Liver (tissue), 8 donors: ENCODE measurements at regions not wholly inside any gene's neighbourhood (a gene's known extent, or its start where the extent isn't known, plus 50 kb on each side); places are given as distances from the start of the nearest gene placed in this dataset.

Experiments
- DNase-seq: peaks from one replicate; pipeline ENCODE4 v3.0.0-alpha.2; 2017; ENCODE audit warnings: low spot score
- H3K27ac ChIP-seq, 2 donors: one replicate each; pipeline ENCODE4 v1.7.0; 2013; ENCODE audit warnings: inconsistent platforms in 2 of 2, low read length in 2 of 2, control low read depth in 1 of 2, low read depth in 1 of 2, mild to moderate bottlenecking in 1 of 2
- H3K27me3 ChIP-seq, 4 donors: one replicate each; pipeline versions ENCODE4 v1.6.1 to v1.7.0; 2013; ENCODE audit warnings: low read length in 3 of 4, inconsistent platforms in 1 of 4, mild to moderate bottlenecking in 1 of 4, moderate library complexity in 1 of 4; ENCODE audit not compliant: control insufficient read depth in 4 of 4, insufficient read depth in 4 of 4
- H3K36me3 ChIP-seq, 4 donors: one replicate each; pipeline versions ENCODE4 v1.6.1 to v1.7.0; 2013; ENCODE audit warnings: low read length in 3 of 4, mild to moderate bottlenecking in 3 of 4, low read depth in 1 of 4, moderate library complexity in 1 of 4; ENCODE audit not compliant: control insufficient read depth in 4 of 4, insufficient read depth in 3 of 4
- H3K4me1 ChIP-seq, 4 donors: one replicate each; pipeline versions ENCODE4 v1.6.1 to v1.7.0; 2013; ENCODE audit warnings: low read length in 3 of 4, mild to moderate bottlenecking in 3 of 4, moderate library complexity in 1 of 4; ENCODE audit not compliant: control insufficient read depth in 4 of 4, insufficient read depth in 4 of 4
- H3K4me3 ChIP-seq, 3 donors: one replicate each; pipeline versions ENCODE4 v1.6.1 to v1.7.0; 2013; ENCODE audit warnings: low read length in 3 of 3, control low read depth in 1 of 3, low read depth in 1 of 3, mild to moderate bottlenecking in 1 of 3
- H3K9ac ChIP-seq, 2 donors: one replicate each; pipeline ENCODE4 v1.7.0; 2013; ENCODE audit warnings: low read length in 2 of 2, mild to moderate bottlenecking in 2 of 2, moderate library complexity in 2 of 2, control low read depth in 1 of 2, low read depth in 1 of 2
- H3K9me3 ChIP-seq, 4 donors: one replicate each; pipeline versions ENCODE4 v1.6.1 to v1.7.0; 2013; ENCODE audit warnings: low read length in 3 of 4; ENCODE audit not compliant: control insufficient read depth in 4 of 4
- EGR1 ChIP-seq, 2 donors: IDR thresholded peaks; 2 replicates each; pipeline ENCODE4 v1.6.1; 2016 to 2018; ENCODE audit warnings: antibody characterized with exemption in 2 of 2, low read depth in 2 of 2
- FOXA1 ChIP-seq: IDR thresholded peaks from 2 replicates; pipeline ENCODE4 v1.6.1; 2016; ENCODE audit warnings: antibody characterized with exemption
- FOXA2 ChIP-seq: IDR thresholded peaks from 2 replicates; pipeline ENCODE4 v1.6.1; 2016; ENCODE audit warnings: antibody characterized with exemption
- GABPA ChIP-seq, 2 donors: IDR thresholded peaks in 1 of 2; conservative IDR thresholded peaks in 1 of 2; 2 replicates each; pipeline ENCODE4 v1.6.1; 2016; ENCODE audit warnings: antibody characterized with exemption in 2 of 2, mild to moderate bottlenecking in 1 of 2, moderate library complexity in 1 of 2
- HNF4A ChIP-seq, 2 donors: conservative IDR thresholded peaks; 2 replicates each; pipeline ENCODE4 v1.6.1; 2016; ENCODE audit warnings: antibody characterized with exemption in 2 of 2, mild to moderate bottlenecking in 2 of 2
- HNF4G ChIP-seq: IDR thresholded peaks from 2 replicates; pipeline ENCODE4 v1.6.1; 2016; ENCODE audit warnings: antibody characterized with exemption
- JUND ChIP-seq, 2 donors: IDR thresholded peaks; 2 replicates each; pipeline ENCODE4 v1.6.1; 2016; ENCODE audit warnings: antibody characterized with exemption in 2 of 2
- NR2F2 ChIP-seq: IDR thresholded peaks from 2 replicates; pipeline ENCODE4 v1.6.1; 2016; ENCODE audit warnings: antibody characterized with exemption
- RAD21 ChIP-seq, 2 donors: IDR thresholded peaks; 2 replicates each; pipeline ENCODE4 v1.6.1; 2016; ENCODE audit warnings: antibody characterized with exemption in 2 of 2, mild to moderate bottlenecking in 2 of 2
- RXRA ChIP-seq, 2 donors: IDR thresholded peaks; 2 replicates each; pipeline ENCODE4 v1.6.1; 2017 to 2018; ENCODE audit warnings: antibody characterized with exemption in 2 of 2, mild to moderate bottlenecking in 1 of 2
- SP1 ChIP-seq: IDR thresholded peaks from 2 replicates; pipeline ENCODE4 v1.6.1; 2018; ENCODE audit warnings: antibody characterized with exemption, mild to moderate bottlenecking
- TAF1 ChIP-seq: conservative IDR thresholded peaks from 2 replicates; pipeline ENCODE4 v1.6.1; 2016; ENCODE audit warnings: antibody characterized with exemption, mild to moderate bottlenecking
- YY1 ChIP-seq: IDR thresholded peaks from 2 replicates; pipeline ENCODE4 v1.6.1; 2016; ENCODE audit warnings: antibody characterized with exemption, mild to moderate bottlenecking
- WGBS: extraction: QIAGEN DNeasy Blood & Tissue Kit; methylation state at CpG from one replicate; pipeline ENCODE4 v1.1.7; 2013; 5-methylcytosine and 5-hydroxymethylcytosine counted together
- TF ChIP-seq, protein P1 (sequence below): IDR thresholded peaks from 2 replicates; pipeline ENCODE4 v1.6.1; 2016; ENCODE audit warnings: antibody characterized with exemption, mild to moderate bottlenecking
- TF ChIP-seq, protein P2 (sequence below): IDR thresholded peaks from 2 replicates; pipeline ENCODE4 v1.6.1; 2016; ENCODE audit warnings: antibody characterized with exemption
- TF ChIP-seq, protein P3 (sequence below): IDR thresholded peaks from 2 replicates; pipeline ENCODE4 v1.6.1; 2016; ENCODE audit warnings: antibody characterized with exemption
- TF ChIP-seq, protein P4 (sequence below): IDR thresholded peaks from 2 replicates; pipeline ENCODE4 v1.6.1; 2016; ENCODE audit warnings: antibody characterized with exemption
- TF ChIP-seq, protein P5 (sequence below): fragments of 150-350 bp; IDR thresholded peaks from 2 replicates; pipeline ENCODE4 v1.5.1; 2017; ENCODE audit warnings: improper control_type of control experiment, low read depth, low read length; ENCODE audit not compliant: missing input control
- donor health status: healthy.
- donor health status: healthy.
- donor health status: healthy.
- donor health status: healthy.
- donor health status: healthy.

DNA sequence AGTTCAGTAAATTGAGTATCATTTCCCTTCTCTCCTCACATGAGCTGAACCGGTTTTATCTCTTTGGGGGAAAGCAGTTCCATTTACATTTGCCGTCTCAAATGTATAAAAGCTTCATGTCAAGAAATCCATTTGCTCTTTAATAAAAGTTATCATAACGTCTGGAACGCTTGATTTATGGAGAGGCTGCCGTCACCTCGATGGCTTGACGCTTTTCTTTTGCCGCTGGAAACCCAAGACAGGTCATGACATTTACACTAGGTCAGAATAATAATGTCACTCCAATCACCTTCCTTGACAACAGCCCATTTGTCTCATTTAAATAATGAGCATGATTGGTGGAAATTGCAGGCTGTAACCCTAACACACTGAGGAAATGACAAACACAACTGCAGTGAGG is 443.4 kb downstream of the IRX1 start:
- DNase-seq, result no peak
- Histone ChIP-seq H3K4me3 (no peak overlapping the region), H3K36me3 (no peaks in the 10 kb centered on the region), H3K27me3 (no peaks in the 10 kb centered on the region), H3K4me1 (no peaks in the 10 kb centered on the region), H3K9ac (no peak overlapping the region), H3K9me3 (peaks cover 0 to 2% (median 0%) of the 10 kb centered on the region in 4 donors), H3K27ac (no peak overlapping the region)
- 71% methylated on average over 8 of the region's 8 CpGs for WGBS
- TF ChIP-seq SP1, result no peak
- TF ChIP-seq FOXA1, result no peak
- no peak for TF ChIP-seq GABPA (IDR thresholded peaks at IDR 0.05 in 1 of 2, conservative IDR thresholded peaks at IDR 0.05 in 1 of 2)
- no peak for TF ChIP-seq NR2F2
- no peak for TF ChIP-seq TAF1
- TF ChIP-seq RXRA (IDR thresholded peaks at IDR 0.05), result no peak
- TF ChIP-seq HNF4A (conservative IDR thresholded peaks at IDR 0.05), result no peak
- no peak for TF ChIP-seq FOXA2
- TF ChIP-seq, protein P1, sequence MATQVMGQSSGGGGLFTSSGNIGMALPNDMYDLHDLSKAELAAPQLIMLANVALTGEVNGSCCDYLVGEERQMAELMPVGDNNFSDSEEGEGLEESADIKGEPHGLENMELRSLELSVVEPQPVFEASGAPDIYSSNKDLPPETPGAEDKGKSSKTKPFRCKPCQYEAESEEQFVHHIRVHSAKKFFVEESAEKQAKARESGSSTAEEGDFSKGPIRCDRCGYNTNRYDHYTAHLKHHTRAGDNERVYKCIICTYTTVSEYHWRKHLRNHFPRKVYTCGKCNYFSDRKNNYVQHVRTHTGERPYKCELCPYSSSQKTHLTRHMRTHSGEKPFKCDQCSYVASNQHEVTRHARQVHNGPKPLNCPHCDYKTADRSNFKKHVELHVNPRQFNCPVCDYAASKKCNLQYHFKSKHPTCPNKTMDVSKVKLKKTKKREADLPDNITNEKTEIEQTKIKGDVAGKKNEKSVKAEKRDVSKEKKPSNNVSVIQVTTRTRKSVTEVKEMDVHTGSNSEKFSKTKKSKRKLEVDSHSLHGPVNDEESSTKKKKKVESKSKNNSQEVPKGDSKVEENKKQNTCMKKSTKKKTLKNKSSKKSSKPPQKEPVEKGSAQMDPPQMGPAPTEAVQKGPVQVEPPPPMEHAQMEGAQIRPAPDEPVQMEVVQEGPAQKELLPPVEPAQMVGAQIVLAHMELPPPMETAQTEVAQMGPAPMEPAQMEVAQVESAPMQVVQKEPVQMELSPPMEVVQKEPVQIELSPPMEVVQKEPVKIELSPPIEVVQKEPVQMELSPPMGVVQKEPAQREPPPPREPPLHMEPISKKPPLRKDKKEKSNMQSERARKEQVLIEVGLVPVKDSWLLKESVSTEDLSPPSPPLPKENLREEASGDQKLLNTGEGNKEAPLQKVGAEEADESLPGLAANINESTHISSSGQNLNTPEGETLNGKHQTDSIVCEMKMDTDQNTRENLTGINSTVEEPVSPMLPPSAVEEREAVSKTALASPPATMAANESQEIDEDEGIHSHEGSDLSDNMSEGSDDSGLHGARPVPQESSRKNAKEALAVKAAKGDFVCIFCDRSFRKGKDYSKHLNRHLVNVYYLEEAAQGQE, result no peak
- no peak for TF ChIP-seq JUND (IDR thresholded peaks at IDR 0.05)
- TF ChIP-seq, protein P2, sequence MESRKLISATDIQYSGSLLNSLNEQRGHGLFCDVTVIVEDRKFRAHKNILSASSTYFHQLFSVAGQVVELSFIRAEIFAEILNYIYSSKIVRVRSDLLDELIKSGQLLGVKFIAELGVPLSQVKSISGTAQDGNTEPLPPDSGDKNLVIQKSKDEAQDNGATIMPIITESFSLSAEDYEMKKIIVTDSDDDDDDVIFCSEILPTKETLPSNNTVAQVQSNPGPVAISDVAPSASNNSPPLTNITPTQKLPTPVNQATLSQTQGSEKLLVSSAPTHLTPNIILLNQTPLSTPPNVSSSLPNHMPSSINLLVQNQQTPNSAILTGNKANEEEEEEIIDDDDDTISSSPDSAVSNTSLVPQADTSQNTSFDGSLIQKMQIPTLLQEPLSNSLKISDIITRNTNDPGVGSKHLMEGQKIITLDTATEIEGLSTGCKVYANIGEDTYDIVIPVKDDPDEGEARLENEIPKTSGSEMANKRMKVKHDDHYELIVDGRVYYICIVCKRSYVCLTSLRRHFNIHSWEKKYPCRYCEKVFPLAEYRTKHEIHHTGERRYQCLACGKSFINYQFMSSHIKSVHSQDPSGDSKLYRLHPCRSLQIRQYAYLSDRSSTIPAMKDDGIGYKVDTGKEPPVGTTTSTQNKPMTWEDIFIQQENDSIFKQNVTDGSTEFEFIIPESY, result no peak
- TF ChIP-seq YY1, result no peak
- TF ChIP-seq RAD21 (IDR thresholded peaks at IDR 0.05), result no peak
- TF ChIP-seq, protein P3, sequence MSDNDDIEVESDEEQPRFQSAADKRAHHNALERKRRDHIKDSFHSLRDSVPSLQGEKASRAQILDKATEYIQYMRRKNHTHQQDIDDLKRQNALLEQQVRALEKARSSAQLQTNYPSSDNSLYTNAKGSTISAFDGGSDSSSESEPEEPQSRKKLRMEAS, result no peak
- TF ChIP-seq, protein P4, sequence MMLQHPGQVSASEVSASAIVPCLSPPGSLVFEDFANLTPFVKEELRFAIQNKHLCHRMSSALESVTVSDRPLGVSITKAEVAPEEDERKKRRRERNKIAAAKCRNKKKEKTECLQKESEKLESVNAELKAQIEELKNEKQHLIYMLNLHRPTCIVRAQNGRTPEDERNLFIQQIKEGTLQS, result no peak
- TF ChIP-seq, protein P5, sequence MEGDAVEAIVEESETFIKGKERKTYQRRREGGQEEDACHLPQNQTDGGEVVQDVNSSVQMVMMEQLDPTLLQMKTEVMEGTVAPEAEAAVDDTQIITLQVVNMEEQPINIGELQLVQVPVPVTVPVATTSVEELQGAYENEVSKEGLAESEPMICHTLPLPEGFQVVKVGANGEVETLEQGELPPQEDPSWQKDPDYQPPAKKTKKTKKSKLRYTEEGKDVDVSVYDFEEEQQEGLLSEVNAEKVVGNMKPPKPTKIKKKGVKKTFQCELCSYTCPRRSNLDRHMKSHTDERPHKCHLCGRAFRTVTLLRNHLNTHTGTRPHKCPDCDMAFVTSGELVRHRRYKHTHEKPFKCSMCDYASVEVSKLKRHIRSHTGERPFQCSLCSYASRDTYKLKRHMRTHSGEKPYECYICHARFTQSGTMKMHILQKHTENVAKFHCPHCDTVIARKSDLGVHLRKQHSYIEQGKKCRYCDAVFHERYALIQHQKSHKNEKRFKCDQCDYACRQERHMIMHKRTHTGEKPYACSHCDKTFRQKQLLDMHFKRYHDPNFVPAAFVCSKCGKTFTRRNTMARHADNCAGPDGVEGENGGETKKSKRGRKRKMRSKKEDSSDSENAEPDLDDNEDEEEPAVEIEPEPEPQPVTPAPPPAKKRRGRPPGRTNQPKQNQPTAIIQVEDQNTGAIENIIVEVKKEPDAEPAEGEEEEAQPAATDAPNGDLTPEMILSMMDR, result no peak
- no peak for TF ChIP-seq HNF4G
- no peak for TF ChIP-seq EGR1 (IDR thresholded peaks at IDR 0.05; ENCODE audit: low read depth in 2 of 2)
